A673 (cell line): ENCODE measurements at regions not wholly inside any gene's neighbourhood (a gene's known extent, or its start where the extent isn't known, plus 50 kb on each side); places are given as distances from the start of the nearest gene placed in this dataset.

Experiments used
- CTCF ChIP-seq: fragments of 300-800, 200-600 bp; sonication (generic); conservative IDR thresholded peaks from 2 replicates; pipeline ENCODE4 v1.5.1; 2017; ENCODE audit warnings: low read depth, mild to moderate bottlenecking, antibody characterized with exemption, low read length, moderate library complexity, mixed read lengths
- EZH2 ChIP-seq: fragments of 200-600 bp; sonication (generic); IDR thresholded peaks from 2 replicates; pipeline ENCODE4 v1.6.1; 2017; ENCODE audit warnings: borderline replicate concordance, low read depth, mild to moderate bottlenecking, mixed read lengths, antibody characterized with exemption, low read length; ENCODE audit not compliant: poor library complexity, severe bottlenecking

- TF ChIP-seq CTCF (no peak), EZH2 (no peak)
Observed at GRCh38 chr4:126647320-126647719, 985.4 kb upstream of the INTU start.
